Spleen (tissue), 11 donors: ENCODE measurements at regions not wholly inside any gene's neighbourhood (a gene's known extent, or its start where the extent isn't known, plus 50 kb on each side); places are given as distances from the start of the nearest gene placed in this dataset.

Experiments
- DNase-seq: peaks from one replicate; pipeline ENCODE4 v3.0.0-alpha.2; 2020
- H3K27ac ChIP-seq, 8 donors: fragments of 200-600 bp; sonication (generic) in 7 of 8; 1 replicate in 4 of 8; 2 replicates in 4 of 8; pipeline versions ENCODE4 v1.5.0 to v1.8.0; 2016 to 2021; ENCODE audit warnings: inconsistent platforms in 4 of 8, mild to moderate bottlenecking in 4 of 8, moderate library complexity in 1 of 8
- H3K27me3 ChIP-seq, 7 donors: fragments of 200-600 bp; sonication (generic) in 6 of 7; replicated peaks in 1 of 7; 1 replicate in 4 of 7; 2 replicates in 3 of 7; pipeline versions ENCODE4 v1.5.0 to v1.8.0; 2016 to 2021; ENCODE audit warnings: inconsistent platforms in 3 of 7, mild to moderate bottlenecking in 1 of 7
- H3K36me3 ChIP-seq, 6 donors: fragments of 200-600 bp; sonication (generic) in 5 of 6; 1 replicate in 4 of 6; 2 replicates in 2 of 6; pipeline versions ENCODE4 v1.5.0 to v1.8.0; 2016 to 2021; ENCODE audit warnings: inconsistent platforms in 2 of 6
- H3K4me1 ChIP-seq, 6 donors: fragments of 200-600 bp; sonication (generic) in 5 of 6; 1 replicate in 3 of 6; 2 replicates in 3 of 6; pipeline versions ENCODE4 v1.5.0 to v1.8.0; 2016 to 2021; ENCODE audit warnings: inconsistent platforms in 3 of 6
- H3K4me3 ChIP-seq, 8 donors: fragments of 200-600 bp; sonication (generic) in 7 of 8; 1 replicate in 4 of 8; 2 replicates in 4 of 8; pipeline versions ENCODE4 v1.5.0 to v1.8.0; 2016 to 2021; ENCODE audit warnings: inconsistent platforms in 4 of 8, mild to moderate bottlenecking in 4 of 8, moderate library complexity in 2 of 8
- H3K9me3 ChIP-seq, 8 donors: fragments of 200-600 bp; sonication (generic) in 7 of 8; 1 replicate in 4 of 8; 2 replicates in 4 of 8; pipeline versions ENCODE4 v1.5.0 to v1.8.0; 2016 to 2021; ENCODE audit warnings: inconsistent platforms in 4 of 8
- CTCF ChIP-seq, 11 experiments: fragments of 200-600 bp in 7 of 11; fragments of 450-650 bp in 4 of 11; sonication (generic) in 4 of 11; IDR thresholded peaks in 8 of 11; conservative IDR thresholded peaks in 3 of 11; 1 replicate in 7 of 11; 2 replicates in 4 of 11; pipeline versions ENCODE4 v1.4.0 to v1.8.0; 2016 to 2021; ENCODE audit warnings: antibody characterized with exemption in 11 of 11, inconsistent platforms in 4 of 11, mild to moderate bottlenecking in 1 of 11
- POLR2A ChIP-seq, 3 donors: fragments of 450-650 bp; IDR thresholded peaks; one replicate each; pipeline ENCODE4 v1.5.1; 2017; ENCODE audit warnings: antibody characterized with exemption in 3 of 3, mild to moderate bottlenecking in 1 of 3
- POLR2AphosphoS5 ChIP-seq, 3 donors: sonication (generic); formaldehyde crosslinking; IDR thresholded peaks; one replicate each; pipeline ENCODE4 v1.5.1; 2017; ENCODE audit warnings: antibody characterized with exemption in 3 of 3
- WGBS, 5 donors: extraction: QIAGEN DNeasy Blood & Tissue Kit in 3 of 5; methylation state at CpG; one replicate each; pipeline versions ENCODE4 v1.1.5 to v1.1.7; 2013 to 2018; 5-methylcytosine and 5-hydroxymethylcytosine counted together
- intact Hi-C: fragments of 100-400 bp; cut with DNase I; formaldehyde crosslinking; loops from one replicate; pipeline ENCODE4 v1.15.0; 2023; ENCODE audit warnings: low total_unique reads
- donor health status: healthy with polysubstance abuse.
- donor health status: DM: no; HTN: no; CAD: no; lungs with moderate emphysema.
- donor health status: DM: no; HTN: no; CAD: no.
- donor health status: Bipolar disorder and iron deficiency.
- donor health status: healthy.
- donor health status: DM: no; HTN: no; CAD: no.
- donor health status: DM: yes; HTN: yes; CAD: no.

GRCh38 chr13:62122434-62122833, 706.8 kb upstream of the PCDH20 start:
- Histone ChIP-seq H3K27ac (no peak overlapping the region), H3K36me3 (no peaks in the 10 kb centered on the region)
- intact Hi-C loops: no loop called here

GRCh38 chr13:62119739-62120700, 704.4 kb upstream of the PCDH20 start:
- no peaks in the 10 kb centered on the region for H3K9me3 ChIP-seq
- intact Hi-C loops: no loop called here
- WGBS, 5 donors: 48 to 58% (median 52%) methylated on average over 5 of the region's 5 CpGs

More at GRCh38 chr13:62122434-62122833, 706.8 kb upstream of the PCDH20 start:
- TF ChIP-seq POLR2AphosphoS5 (IDR thresholded peaks at IDR 0.05): no peak
- no peak for TF ChIP-seq CTCF (IDR thresholded peaks at IDR 0.05 in 8 of 11, conservative IDR thresholded peaks at IDR 0.05 in 3 of 11)
- TF ChIP-seq POLR2A (IDR thresholded peaks at IDR 0.05): no peak
- WGBS, 5 donors: 53 to 72% (median 62%) methylated on average over 2 of the region's 2 CpGs
- H3K9me3 ChIP-seq: no peaks in the 10 kb centered on the region
- no peaks in the 10 kb centered on the region for H3K4me1 ChIP-seq
- no peaks in the 10 kb centered on the region for H3K27me3 ChIP-seq
- H3K4me3 ChIP-seq: no peak overlapping the region
- no peak for DNase-seq

GRCh38 chr13:62115831-62116230, 700.2 kb upstream of the PCDH20 start:
- no peak for DNase-seq
- 55 to 74% (median 63%) methylated on average over 4 of the region's 4 CpGs for WGBS, 5 donors
- H3K27me3 ChIP-seq: no peaks in the 10 kb centered on the region
- H3K36me3 ChIP-seq: no peaks in the 10 kb centered on the region
- H3K4me3 ChIP-seq: no peak overlapping the region
- no peaks in the 10 kb centered on the region for H3K9me3 ChIP-seq
- H3K27ac ChIP-seq: no peak overlapping the region
- TF ChIP-seq POLR2AphosphoS5 (IDR thresholded peaks at IDR 0.05) (no peak), CTCF (IDR thresholded peaks at IDR 0.05 in 8 of 11, conservative IDR thresholded peaks at IDR 0.05 in 3 of 11) (no peak), POLR2A (IDR thresholded peaks at IDR 0.05) (no peak)
- H3K4me1 ChIP-seq: no peaks in the 10 kb centered on the region
- intact Hi-C loops: no loop called here

More at GRCh38 chr13:62119739-62120700, 704.4 kb upstream of the PCDH20 start:
- no peak for TF ChIP-seq POLR2AphosphoS5 (IDR thresholded peaks at IDR 0.05)
- peak in 1 of 11 experiments; percentile 27 for TF ChIP-seq CTCF (IDR thresholded peaks at IDR 0.05 in 8 of 11, conservative IDR thresholded peaks at IDR 0.05 in 3 of 11)
- no peaks in the 10 kb centered on the region for H3K36me3 ChIP-seq
- no peak overlapping the region for H3K4me3 ChIP-seq
- H3K27ac ChIP-seq: no peak overlapping the region
- no peak for DNase-seq
- no peaks in the 10 kb centered on the region for H3K27me3 ChIP-seq
- no peaks in the 10 kb centered on the region for H3K4me1 ChIP-seq

- H3K27ac ChIP-seq: no peak overlapping the region
- H3K27me3 ChIP-seq: no peaks in the 10 kb centered on the region
- H3K4me1 ChIP-seq: no peaks in the 10 kb centered on the region
- TF ChIP-seq POLR2A (IDR thresholded peaks at IDR 0.05) (no peak), CTCF (IDR thresholded peaks at IDR 0.05 in 8 of 11, conservative IDR thresholded peaks at IDR 0.05 in 3 of 11) (no peak), POLR2AphosphoS5 (IDR thresholded peaks at IDR 0.05) (no peak)
- no peak overlapping the region for H3K4me3 ChIP-seq
- no peaks in the 10 kb centered on the region for H3K36me3 ChIP-seq
- intact Hi-C loops: no loop called here
- DNase-seq: no peak
- 64 to 85% (median 75%) methylated on average over 3 of the region's 3 CpGs for WGBS, 5 donors
- no peaks in the 10 kb centered on the region for H3K9me3 ChIP-seq
These were observed 697.5 kb upstream of the PCDH20 start for GRCh38 chr13:62113179-62113578.
